Mesenchymal stem cell (in vitro differentiated cells and primary cell): ENCODE measurements at regions not wholly inside any gene's neighbourhood (a gene's known extent, or its start where the extent isn't known, plus 50 kb on each side); places are given as distances from the start of the nearest gene placed in this dataset.

Experiments used
- DNase-seq: peaks from one replicate; pipeline ENCODE4 v3.0.0-alpha.2; 2013
- H2AFZ ChIP-seq: one replicate; pipeline ENCODE4 v1.6.1; 2013; ENCODE audit warnings: low read depth, mild to moderate bottlenecking, control low read depth, inconsistent platforms, low read length, moderate library complexity
- H2AK5ac ChIP-seq: 2 replicates; pipeline ENCODE4 v1.6.1; 2013; ENCODE audit warnings: low read length, moderate library complexity, mild to moderate bottlenecking, inconsistent platforms; ENCODE audit not compliant: severe bottlenecking
- H2BK120ac ChIP-seq: one replicate; pipeline ENCODE4 v1.6.1; 2013; ENCODE audit warnings: low read depth, mild to moderate bottlenecking, inconsistent platforms, low read length, moderate library complexity
- H2BK12ac ChIP-seq, 2 experiments: one replicate each; pipeline ENCODE4 v1.6.1; 2013; ENCODE audit warnings: inconsistent platforms in 2 of 2, low read length in 2 of 2, mild to moderate bottlenecking in 2 of 2, moderate library complexity in 2 of 2, control low read depth in 1 of 2
- H2BK15ac ChIP-seq: one replicate; pipeline ENCODE4 v1.6.1; 2013; ENCODE audit warnings: mild to moderate bottlenecking, low read depth, inconsistent platforms; ENCODE audit not compliant: poor library complexity, severe bottlenecking
- H2BK5ac ChIP-seq: 2 replicates; pipeline ENCODE4 v1.6.1; 2013; ENCODE audit warnings: low read depth, mild to moderate bottlenecking, low read length, control low read depth, inconsistent platforms; ENCODE audit not compliant: poor library complexity, severe bottlenecking
- H3K14ac ChIP-seq, 2 experiments: one replicate each; pipeline ENCODE4 v1.6.1; 2013; ENCODE audit warnings: inconsistent platforms in 2 of 2, low read length in 2 of 2, control low read depth in 1 of 2, mild to moderate bottlenecking in 1 of 2, moderate library complexity in 1 of 2
- H3K18ac ChIP-seq, 2 experiments: one replicate each; pipeline ENCODE4 v1.6.1; 2013; ENCODE audit warnings: inconsistent platforms in 2 of 2, low read length in 2 of 2, control low read depth in 1 of 2, low read depth in 1 of 2, mild to moderate bottlenecking in 1 of 2
- H3K23ac ChIP-seq, 2 experiments: one replicate each; pipeline ENCODE4 v1.6.1; 2013; ENCODE audit warnings: inconsistent platforms in 2 of 2, low read length in 2 of 2, mild to moderate bottlenecking in 2 of 2, moderate library complexity in 2 of 2, control low read depth in 1 of 2
- H3K27ac ChIP-seq: 2 replicates; pipeline ENCODE4 v1.5.1; 2013; ENCODE audit warnings: mild to moderate bottlenecking, moderate library complexity, low read length, control low read depth, inconsistent platforms; ENCODE audit not compliant: poor library complexity, severe bottlenecking
- H3K27me3 ChIP-seq, 2 experiments: 2 replicates each; pipeline versions ENCODE4 v1.6.1 to v1.7.0; 2013; ENCODE audit warnings: low read length in 2 of 2, mild to moderate bottlenecking in 2 of 2, moderate library complexity in 2 of 2, control low read depth in 1 of 2, inconsistent platforms in 1 of 2; ENCODE audit not compliant: control insufficient read depth in 1 of 2, insufficient read depth in 1 of 2
- H3K36me3 ChIP-seq, 2 experiments: 2 replicates each; pipeline versions ENCODE4 v1.6.1 to v1.7.0; 2013; ENCODE audit warnings: low read length in 2 of 2, control low read depth in 1 of 2, inconsistent platforms in 1 of 2, low read depth in 1 of 2, mild to moderate bottlenecking in 1 of 2; ENCODE audit not compliant: insufficient read depth in 2 of 2, control insufficient read depth in 1 of 2
- H3K4ac ChIP-seq, 2 experiments: one replicate each; pipeline ENCODE4 v1.6.1; 2013; ENCODE audit warnings: inconsistent platforms in 2 of 2, low read length in 2 of 2, mild to moderate bottlenecking in 2 of 2, moderate library complexity in 2 of 2, control low read depth in 1 of 2, low read depth in 1 of 2
- H3K4me1 ChIP-seq: 2 replicates; pipeline ENCODE4 v1.6.1; 2013; ENCODE audit warnings: low read depth, low read length, control low read depth; ENCODE audit not compliant: control insufficient read depth, insufficient read depth
- H3K4me2 ChIP-seq: 2 replicates; pipeline ENCODE4 v1.6.1; 2013; ENCODE audit warnings: low read length, mild to moderate bottlenecking, inconsistent platforms; ENCODE audit not compliant: poor library complexity, severe bottlenecking
- H3K4me3 ChIP-seq, 2 experiments: 2 replicates each; pipeline versions ENCODE4 v1.5.1 to v1.7.0; 2013; ENCODE audit warnings: low read length in 2 of 2, mild to moderate bottlenecking in 2 of 2, control low read depth in 1 of 2, low read depth in 1 of 2; ENCODE audit not compliant: insufficient read depth in 1 of 2
- H3K79me1 ChIP-seq: replicated peaks from 2 replicates; pipeline ENCODE4 v1.6.1; 2013; ENCODE audit warnings: mild to moderate bottlenecking, control low read depth, low read length, inconsistent platforms; ENCODE audit not compliant: poor library complexity, severe bottlenecking
- H3K9ac ChIP-seq: 2 replicates; pipeline ENCODE4 v1.7.0; 2013; ENCODE audit warnings: mild to moderate bottlenecking, low read length, moderate library complexity
- H3K9me3 ChIP-seq: 2 replicates; pipeline ENCODE4 v1.7.0; 2013; ENCODE audit warnings: mild to moderate bottlenecking, low read length; ENCODE audit not compliant: control insufficient read depth
- H4K8ac ChIP-seq: one replicate; pipeline ENCODE4 v1.6.1; 2013; ENCODE audit warnings: inconsistent platforms, mild to moderate bottlenecking, low read length, moderate library complexity
- H4K91ac ChIP-seq: one replicate; pipeline ENCODE4 v1.6.1; 2013; ENCODE audit warnings: mild to moderate bottlenecking, low read length, inconsistent platforms
- WGBS: methylation state at CpG from one replicate; pipeline ENCODE4 v1.1.7; 2013; ENCODE audit warnings: mixed read lengths; 5-methylcytosine and 5-hydroxymethylcytosine counted together

DNA sequence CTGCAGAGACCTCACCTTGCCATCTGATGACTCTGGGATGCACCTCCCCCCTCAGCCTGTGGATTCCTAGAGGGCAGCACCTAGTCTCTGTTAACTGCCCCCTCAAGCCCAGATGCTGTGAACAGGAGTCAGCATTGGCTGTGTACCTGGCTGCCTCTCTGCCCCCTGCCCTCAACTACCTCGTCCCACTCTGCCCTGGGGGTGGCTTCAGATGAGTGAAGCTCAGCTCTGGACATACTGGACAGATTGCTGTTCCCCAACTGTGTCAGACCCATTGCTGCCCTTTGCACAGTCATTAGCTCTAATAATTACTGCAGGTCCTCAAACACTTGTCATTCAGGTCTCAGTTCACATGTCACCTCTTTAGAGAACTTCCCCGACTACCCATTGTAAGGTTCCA is 182.1 kb upstream of the TSHZ3 start:
- Histone ChIP-seq H2BK15ac (no peak overlapping the region), H3K4me2 (no peak overlapping the region), H3K18ac (no peak overlapping the region), H3K23ac (no peak overlapping the region), H3K36me3 (no peaks in the 10 kb centered on the region), H4K91ac (no peak overlapping the region), H2BK12ac (no peak overlapping the region), H2BK5ac (no peak overlapping the region), H3K14ac (peak overlapping the region in 1 of 2 experiments; percentile 42), H3K4me3 (no peak overlapping the region), H3K27me3 (peaks cover 0 to 8% of the 10 kb centered on the region in 2 experiments), H3K79me1 (no peaks in the 10 kb centered on the region), H3K4me1 (no peaks in the 10 kb centered on the region), H2BK120ac (no peak overlapping the region), H2AFZ (no peak overlapping the region), H3K4ac (no peak overlapping the region), H3K9me3 (peaks cover 5% of the 10 kb centered on the region), H3K9ac (no peak overlapping the region), H2AK5ac (no peak overlapping the region), H3K27ac (no peak overlapping the region), H4K8ac (no peak overlapping the region)
- DNase-seq, result no peak
- 70% methylated on average over 2 of the region's 2 CpGs for WGBS

DNA sequence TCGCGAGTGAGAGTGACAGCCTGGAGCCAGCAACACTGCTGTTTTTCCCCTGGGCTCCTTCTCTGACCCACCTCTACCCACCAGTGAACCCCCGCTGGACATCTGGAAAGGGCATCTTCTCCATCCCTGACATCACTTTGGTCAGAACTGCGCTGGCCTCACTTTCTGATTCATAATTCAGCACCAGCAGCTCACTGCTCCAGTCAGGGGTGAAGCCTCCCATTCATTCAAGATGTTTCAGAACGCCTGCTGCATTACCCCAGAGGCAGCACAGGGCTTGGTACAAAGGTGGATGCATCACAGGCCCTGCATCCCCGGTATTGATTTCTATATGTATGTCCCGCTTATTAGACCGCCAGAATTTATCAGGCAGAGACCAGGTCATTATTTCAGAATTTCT is 182.8 kb upstream of the TSHZ3 start:
- no peak overlapping the region for H3K4me3 ChIP-seq
- no peak overlapping the region for H2BK120ac ChIP-seq
- H3K79me1 ChIP-seq, result no peaks in the 10 kb centered on the region
- no peak overlapping the region for H2AFZ ChIP-seq
- H2BK12ac ChIP-seq, result no peak overlapping the region
- WGBS, result 95% methylated on average over 6 of the region's 8 CpGs
- no peak overlapping the region for H3K14ac ChIP-seq
- H3K4me1 ChIP-seq, result no peaks in the 10 kb centered on the region
- no peak overlapping the region for H3K4me2 ChIP-seq
- H2BK15ac ChIP-seq, result no peak overlapping the region
- no peak overlapping the region for H3K27ac ChIP-seq
- no peaks in the 10 kb centered on the region for H3K36me3 ChIP-seq
- H2AK5ac ChIP-seq, result no peak overlapping the region
- peaks cover 0 to 9% of the 10 kb centered on the region in 2 experiments for H3K27me3 ChIP-seq
- H3K9me3 ChIP-seq, result no peaks in the 10 kb centered on the region
- H2BK5ac ChIP-seq, result no peak overlapping the region
- H3K23ac ChIP-seq, result no peak overlapping the region
- no peak overlapping the region for H4K91ac ChIP-seq
- no peak overlapping the region for H3K9ac ChIP-seq
- H4K8ac ChIP-seq, result no peak overlapping the region
- no peak overlapping the region for H3K4ac ChIP-seq
- H3K18ac ChIP-seq, result no peak overlapping the region
- no peak for DNase-seq

DNA sequence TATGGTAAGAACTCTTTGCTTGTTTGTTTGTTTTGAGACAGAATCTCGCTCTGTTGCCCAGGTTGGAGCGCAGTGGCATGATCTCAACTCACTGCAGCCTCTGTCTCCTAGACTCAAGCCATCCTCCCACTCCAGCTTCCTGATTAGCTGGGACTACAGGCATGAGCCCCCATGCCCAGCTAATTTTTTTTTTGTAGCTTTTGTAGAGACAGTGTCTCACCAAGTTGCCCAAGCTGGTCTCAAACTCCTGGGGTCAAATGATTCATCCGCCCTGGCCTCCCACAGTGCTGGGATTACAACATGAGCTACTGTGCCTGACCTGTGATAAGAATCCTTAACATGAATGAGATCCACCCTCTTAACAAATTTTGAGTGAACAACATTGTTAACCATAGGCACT is 183.9 kb upstream of the TSHZ3 start:
- Histone ChIP-seq H3K36me3 (no peaks in the 10 kb centered on the region), H4K8ac (no peak overlapping the region), H2AFZ (no peak overlapping the region), H3K9ac (no peak overlapping the region), H2BK12ac (no peak overlapping the region), H3K27ac (no peak overlapping the region), H3K14ac (no peak overlapping the region), H2BK15ac (no peak overlapping the region), H3K4me2 (no peak overlapping the region), H3K79me1 (no peaks in the 10 kb centered on the region), H3K27me3 (peaks cover 0 to 9% of the 10 kb centered on the region in 2 experiments), H3K23ac (no peak overlapping the region), H2BK5ac (no peak overlapping the region), H3K9me3 (no peaks in the 10 kb centered on the region), H4K91ac (no peak overlapping the region), H2AK5ac (no peak overlapping the region), H3K4ac (no peak overlapping the region), H3K18ac (no peak overlapping the region), H3K4me1 (no peaks in the 10 kb centered on the region), H3K4me3 (no peak overlapping the region), H2BK120ac (no peak overlapping the region)
- peak; percentile 42 for DNase-seq
- 93% methylated on average over 3 of the region's 3 CpGs for WGBS

DNA sequence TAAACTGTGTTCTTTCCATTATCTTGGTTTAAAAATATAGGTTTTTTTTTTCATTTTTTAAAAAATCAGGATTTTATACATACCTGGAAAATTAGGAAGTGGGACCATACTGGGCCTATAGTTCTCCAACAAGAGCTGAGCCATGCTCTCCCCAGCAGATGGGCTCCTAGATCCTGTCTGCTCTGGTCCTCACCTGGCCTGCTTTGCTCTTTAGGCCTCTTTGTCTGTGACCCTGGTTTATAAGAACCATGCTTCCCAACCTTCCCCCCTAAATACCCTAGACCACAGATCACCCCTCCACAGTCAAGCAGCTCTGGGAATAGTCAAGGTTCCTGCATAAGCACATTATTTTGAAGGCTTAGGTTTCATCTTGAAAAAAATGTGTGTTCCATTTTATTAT is 185.0 kb upstream of the TSHZ3 start:
- H3K4me3 ChIP-seq, result no peak overlapping the region
- peaks cover 0 to 9% of the 10 kb centered on the region in 2 experiments for H3K27me3 ChIP-seq
- H2AK5ac ChIP-seq, result no peak overlapping the region
- H3K9ac ChIP-seq, result no peak overlapping the region
- no peaks in the 10 kb centered on the region for H3K36me3 ChIP-seq
- H2BK15ac ChIP-seq, result no peak overlapping the region
- no peaks in the 10 kb centered on the region for H3K9me3 ChIP-seq
- no peak overlapping the region for H2BK120ac ChIP-seq
- no peak overlapping the region for H3K4ac ChIP-seq
- H3K27ac ChIP-seq, result no peak overlapping the region
- no peak for DNase-seq
- H3K14ac ChIP-seq, result no peak overlapping the region
- no peak overlapping the region for H3K4me2 ChIP-seq
- no peak overlapping the region for H3K18ac ChIP-seq
- H2BK12ac ChIP-seq, result no peak overlapping the region
- H3K23ac ChIP-seq, result no peak overlapping the region
- no peaks in the 10 kb centered on the region for H3K79me1 ChIP-seq
- H3K4me1 ChIP-seq, result no peaks in the 10 kb centered on the region
- H4K8ac ChIP-seq, result no peak overlapping the region
- H2AFZ ChIP-seq, result no peak overlapping the region
- no peak overlapping the region for H4K91ac ChIP-seq
- H2BK5ac ChIP-seq, result no peak overlapping the region
